ENCODE measurements at regions not wholly inside any gene's neighbourhood (a gene's known extent, or its start where the extent isn't known, plus 50 kb on each side); places are given as distances from the start of the nearest gene placed in this dataset.

- TF ChIP-seq CTCF (IDR thresholded peaks at IDR 0.05; ENCODE audit: low read depth, low read length, missing input control), result no peak
- no peak for TF ChIP-seq SP1 (IDR thresholded peaks at IDR 0.05)
- TF ChIP-seq MAX (IDR thresholded peaks at IDR 0.05), result no peak
- TF ChIP-seq ATF3 (IDR thresholded peaks at IDR 0.05), result no peak
- no peak for TF ChIP-seq YY1 (IDR thresholded peaks at IDR 0.05)
- TF ChIP-seq REST (IDR thresholded peaks at IDR 0.05), result no peak
- TF ChIP-seq HNF4G (IDR thresholded peaks at IDR 0.05), result peak; percentile 8
- no peak for TF ChIP-seq RAD21 (IDR thresholded peaks at IDR 0.05)
- TF ChIP-seq NR2F2 (IDR thresholded peaks at IDR 0.05), result no peak
These were observed 757.6 kb upstream of the TPTE start for GRCh38 chr21:9763807-9764206.
